T-helper 1 cell treated with Interleukin-12 subunit alpha and Interleukin-12 subunit beta and Interleukin-4 antibody, amounts not matched to agents 30 ng/mL and 1 ng/mL, for 36 hours (primary cell): ENCODE measurements at regions not wholly inside any gene's neighbourhood (a gene's known extent, or its start where the extent isn't known, plus 50 kb on each side); places are given as distances from the start of the nearest gene placed in this dataset.

ENCODE experiments used
- intact Hi-C: fragments of 100-400 bp; cut with micrococcal nuclease; formaldehyde crosslinking; loops from one replicate; pipeline ENCODE4 v1.15.1; 2024

DNA sequence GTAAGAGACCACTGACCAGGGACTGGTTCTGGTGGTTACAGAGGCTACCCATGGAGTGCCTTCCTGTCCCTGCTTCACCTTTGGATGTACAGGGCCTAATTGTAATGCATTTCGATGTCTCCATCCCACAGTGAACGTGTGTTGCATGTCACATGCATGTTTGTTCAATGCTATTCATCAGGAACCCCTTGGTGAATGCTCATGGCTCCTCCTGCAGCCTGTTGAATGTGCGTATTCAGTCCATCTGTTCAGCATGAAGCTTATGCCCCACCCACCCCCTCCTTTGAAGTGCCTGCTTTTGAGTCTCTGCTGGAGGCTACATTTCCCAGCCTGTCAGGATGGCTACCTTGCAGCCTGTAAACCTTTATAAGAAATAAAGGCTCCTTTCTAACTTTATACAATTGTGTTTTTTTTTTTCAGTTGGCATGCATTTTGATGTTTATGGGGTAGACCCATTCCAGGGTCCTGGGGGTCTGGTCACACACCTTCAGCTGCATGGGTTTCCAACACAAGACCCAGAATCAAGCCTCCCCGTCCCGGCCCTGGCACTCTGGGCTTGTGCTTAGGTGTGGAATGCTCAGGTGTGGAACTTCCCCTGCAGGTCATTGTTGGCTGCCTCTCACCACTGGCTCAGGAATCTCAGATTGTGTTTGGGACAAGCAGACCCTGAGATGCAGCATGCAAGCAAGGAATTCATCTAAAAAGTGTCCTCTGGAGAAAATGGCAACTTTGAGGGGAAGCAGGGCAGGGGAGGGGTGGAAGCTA is 238.8 kb upstream of the HDAC4 start:
- intact Hi-C loops, result no loop called here

DNA sequence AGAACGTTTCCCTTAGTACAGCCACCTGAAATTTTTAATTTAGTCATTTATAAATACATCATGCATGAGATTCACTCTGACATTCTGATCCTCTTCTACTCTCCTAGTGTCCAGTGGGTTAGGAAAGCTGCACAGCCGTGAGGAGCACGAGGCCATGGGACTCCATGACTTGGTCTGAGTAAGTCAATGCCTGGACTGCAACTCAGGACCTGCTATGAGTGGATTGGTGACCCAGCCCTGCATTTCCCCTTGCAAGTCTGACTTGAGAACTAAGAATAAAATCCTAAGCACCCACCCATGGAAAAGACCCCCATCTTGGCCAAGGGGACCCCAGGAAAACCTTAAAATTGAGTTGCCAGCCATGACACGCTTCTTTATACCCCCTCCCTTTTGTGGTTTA is 237.6 kb upstream of the HDAC4 start:
- intact Hi-C loops, result no loop called here

DNA sequence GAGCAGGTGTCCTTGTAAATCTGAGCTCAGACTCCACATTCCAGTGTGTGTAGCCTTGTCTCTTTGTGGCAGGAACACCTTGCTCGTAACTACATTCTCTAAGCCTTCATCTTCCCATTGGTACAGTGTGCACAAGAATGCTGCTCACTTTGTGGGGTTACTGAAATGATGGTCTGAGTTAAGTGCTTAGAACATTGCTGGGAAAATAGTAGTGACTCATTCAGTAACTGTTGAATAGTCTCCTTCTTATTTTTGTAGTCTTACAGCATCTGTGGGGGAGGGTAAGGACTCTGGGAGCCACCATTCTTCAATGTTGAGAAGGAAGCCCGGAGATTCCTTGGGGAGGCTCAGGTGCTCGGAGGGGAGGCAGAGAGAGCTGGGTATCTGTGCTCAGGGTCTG is 236.0 kb upstream of the HDAC4 start:
- intact Hi-C loops, result no loop called here

DNA sequence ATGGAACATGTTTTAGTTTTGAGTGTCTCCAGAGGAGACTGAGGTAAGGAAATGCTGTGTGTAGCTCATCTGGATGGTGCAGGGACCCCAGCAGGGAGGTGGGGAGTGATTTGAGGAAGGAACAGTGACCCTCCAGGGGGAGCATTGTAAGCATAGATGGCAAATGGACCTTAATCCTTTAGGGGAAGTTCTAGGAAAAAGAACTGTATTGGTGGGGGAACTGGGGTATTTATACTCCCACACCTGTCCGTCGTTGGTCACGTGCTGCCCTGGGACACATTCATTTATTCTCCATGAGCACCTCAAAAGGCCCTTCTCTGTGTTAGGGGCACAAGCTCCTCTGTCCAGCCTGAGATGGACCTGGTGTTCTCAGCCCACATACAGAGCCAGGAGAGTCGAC is 233.9 kb upstream of the HDAC4 start:
- intact Hi-C loops, result no loop called here

DNA sequence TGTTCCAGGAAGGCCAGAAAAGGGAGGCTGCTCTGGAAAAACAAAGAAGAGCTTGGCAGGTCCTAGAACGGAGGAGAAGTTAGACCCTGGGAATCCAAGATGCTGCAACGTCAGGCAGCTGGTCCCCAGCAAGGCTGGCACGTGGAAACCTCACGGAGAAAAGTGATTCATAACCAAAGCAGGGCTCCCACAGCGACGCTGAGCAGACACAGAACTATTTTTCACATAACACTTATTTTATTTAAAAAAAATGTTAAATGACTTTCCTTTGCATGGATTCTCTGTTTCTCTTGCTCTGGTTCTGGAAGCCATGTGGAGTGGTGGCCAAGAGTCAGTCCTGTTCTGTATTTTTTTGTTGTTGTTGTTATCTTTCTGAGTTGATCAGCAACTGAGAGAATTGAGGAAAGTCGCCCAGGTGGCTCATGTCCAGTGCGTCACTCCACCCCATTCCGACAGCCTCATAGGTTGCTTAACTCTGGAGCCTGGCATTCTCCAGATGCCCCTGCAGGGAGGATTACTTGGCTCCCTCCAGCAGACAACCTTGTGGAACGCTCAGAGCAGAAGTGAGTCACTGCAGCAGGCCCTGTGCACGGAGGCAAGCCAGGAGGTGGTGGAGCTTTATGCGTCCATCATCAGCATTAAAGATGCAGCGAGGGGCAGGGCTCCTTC is 229.9 kb upstream of the HDAC4 start:
- intact Hi-C loops, result no loop called here

DNA sequence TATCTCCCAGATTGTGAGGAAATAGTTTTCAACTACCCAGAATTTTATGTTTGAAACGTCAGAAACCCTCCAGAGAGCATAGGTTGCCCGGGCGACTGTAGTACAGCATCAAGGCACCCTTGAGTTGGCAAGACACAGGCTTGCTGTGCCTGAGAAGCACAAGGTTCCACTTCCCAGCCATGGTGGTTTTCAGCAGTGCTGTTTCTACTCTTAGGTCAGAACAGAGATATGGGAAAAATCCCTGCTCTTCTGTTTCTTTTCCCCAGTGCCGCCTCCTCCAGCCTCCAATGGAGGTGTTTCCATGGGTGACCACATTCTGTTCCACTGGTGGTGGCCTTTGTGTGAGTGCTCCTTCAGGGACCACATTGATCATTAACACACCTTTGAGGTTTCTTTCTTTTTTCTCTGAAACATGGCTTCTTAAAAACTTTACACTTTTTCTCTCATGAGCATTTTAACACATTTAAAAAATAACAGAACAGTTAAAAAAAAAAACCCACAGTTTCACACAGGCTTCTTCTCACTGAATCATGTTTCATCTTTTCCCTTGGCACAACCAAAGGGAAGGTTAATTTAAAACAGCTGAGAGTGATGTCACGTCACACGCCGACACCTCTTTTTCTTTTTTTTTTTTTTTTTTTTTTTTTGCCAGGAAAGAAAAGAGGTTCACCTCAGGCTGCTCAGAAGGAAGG is 229.3 kb upstream of the HDAC4 start:
- intact Hi-C loops, result no loop called here

DNA sequence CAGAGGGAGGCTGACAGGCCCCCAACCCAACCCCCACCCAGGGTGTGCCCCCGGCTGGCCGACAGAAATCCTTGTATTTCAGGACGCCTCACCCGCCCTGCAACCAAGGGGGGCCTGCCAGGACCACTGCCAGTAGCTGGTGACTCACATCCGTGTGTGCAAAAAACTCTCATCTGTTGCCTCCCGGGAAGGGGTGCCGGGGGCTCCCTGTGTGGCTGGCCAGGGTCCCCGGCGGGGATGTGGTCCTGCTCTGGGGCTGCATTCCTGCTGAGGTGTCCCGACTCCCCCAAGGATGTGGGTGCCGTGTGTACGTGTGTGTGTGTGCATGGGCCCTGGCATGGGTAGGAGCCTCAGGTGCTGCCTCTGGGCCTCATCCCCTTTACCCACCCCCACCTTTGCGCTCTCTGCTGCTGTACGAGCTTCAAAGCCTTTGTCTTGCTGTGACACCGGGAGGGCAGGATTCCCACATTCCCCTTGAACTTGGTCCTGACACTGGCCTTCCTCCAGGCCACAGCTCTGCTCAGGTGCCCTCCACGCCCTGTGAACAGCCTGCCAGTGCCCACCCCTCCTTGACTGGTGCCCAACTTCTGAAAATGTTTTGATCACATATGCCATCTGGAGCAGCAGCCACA is 226.3 kb upstream of the HDAC4 start:
- intact Hi-C loops, result no loop called here

DNA sequence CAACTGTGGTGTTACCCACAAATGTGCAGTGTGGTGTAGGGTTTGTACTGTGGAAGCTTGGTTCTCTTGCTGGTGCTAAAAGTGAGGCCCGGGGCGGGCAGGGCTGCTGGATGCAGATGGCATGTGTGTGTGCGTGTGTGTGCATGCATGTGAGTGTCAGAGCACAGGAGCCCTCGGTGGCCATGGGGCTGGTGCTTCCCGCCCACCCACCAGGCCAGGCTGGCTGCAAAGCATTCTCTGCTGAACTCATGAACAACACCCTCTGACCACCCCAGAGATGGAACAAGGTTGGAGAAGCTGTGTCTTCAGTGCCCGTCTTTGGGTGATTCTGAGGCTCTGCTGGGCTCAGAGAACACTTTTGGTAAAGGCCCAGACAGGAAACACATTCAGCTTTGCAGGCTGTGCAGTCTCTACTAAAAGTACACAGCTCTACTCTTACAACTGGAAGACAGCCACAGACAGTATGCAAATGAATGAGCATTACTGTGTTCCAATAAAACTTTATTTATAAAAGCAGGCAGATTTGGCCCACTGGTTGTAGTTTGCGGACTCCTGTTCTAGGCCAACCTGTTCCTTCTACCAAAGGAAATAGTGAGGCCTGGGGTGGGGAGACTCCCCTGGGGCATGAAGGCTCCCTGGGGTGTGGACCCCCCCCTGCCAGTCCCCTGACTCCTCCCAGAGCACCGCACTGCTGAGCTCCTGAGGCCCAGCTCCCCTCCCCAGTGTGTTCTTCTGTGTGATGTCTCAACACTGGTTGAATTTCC is 225.3 kb upstream of the HDAC4 start:
- intact Hi-C loops, result no loop called here

DNA sequence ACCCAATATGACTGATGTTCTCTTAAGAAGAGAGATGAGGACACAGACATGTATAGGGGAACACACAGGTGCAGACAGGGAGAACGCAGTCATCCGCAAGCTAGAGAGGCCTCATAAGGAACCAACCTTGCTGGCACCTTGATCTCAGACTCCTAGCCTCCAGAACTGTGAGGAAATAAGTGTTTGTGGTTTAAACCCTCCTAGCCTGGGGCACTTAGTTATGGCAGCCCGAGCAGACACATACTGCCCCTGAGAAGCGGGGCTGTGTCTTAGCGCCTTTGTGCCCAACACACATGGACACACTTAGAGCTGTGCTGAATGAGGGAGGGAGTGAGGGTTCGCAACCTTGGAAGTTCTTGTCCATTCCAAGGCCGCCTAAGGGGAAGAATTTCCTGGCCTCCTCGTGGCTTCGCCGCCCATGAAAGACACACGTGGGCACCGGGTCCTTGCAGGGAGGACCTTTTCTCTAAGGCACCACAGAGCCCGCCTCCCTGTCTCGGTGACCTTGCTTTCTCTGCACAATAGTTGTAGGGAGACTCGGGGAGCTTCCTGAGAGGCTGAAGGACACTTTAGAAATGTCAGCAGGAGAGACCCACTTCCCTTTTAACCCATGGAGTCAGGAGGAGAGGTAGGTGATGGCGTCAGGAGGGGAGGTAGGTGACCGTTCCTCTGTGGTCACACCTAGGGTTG is 224.5 kb upstream of the HDAC4 start:
- intact Hi-C loops, result no loop called here

DNA sequence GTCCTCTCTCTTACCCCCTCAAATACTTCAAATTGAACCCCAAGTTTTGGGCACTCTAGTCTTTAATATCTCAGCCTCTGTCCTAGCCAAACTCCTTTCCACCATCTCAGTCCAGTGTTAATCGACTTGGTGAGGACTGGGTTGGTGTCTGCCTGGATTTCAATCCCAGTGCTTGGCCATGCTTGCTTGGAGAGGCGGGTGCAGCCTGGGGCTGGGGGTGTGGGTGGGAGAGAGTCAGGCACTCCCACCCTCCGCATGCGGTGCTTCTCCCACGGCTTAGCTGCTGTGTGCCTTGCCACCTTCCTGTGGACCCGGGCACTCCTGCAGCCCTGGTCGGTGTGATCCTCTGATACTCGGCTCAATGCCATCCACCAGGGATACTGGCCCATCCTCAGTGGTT is 220.8 kb upstream of the HDAC4 start:
- intact Hi-C loops, result no loop called here

DNA sequence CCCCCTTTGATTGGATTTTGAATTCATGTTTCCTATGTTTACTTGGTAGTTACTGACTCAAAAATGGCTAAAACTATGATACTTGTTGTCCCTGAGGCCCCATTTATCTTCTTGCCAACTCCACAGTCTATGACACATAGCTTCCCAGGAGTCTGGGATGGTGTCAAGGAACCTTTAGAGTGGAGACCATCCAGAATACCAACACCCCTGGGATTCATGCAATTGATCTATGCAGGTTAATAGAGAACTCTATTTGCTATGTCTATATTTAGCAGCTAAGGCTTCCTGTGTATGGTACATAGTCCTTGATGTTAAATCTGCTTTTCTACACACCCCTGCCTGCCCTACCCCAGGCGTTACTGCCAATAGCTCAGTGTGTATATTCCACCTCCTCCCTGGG is 218.5 kb upstream of the HDAC4 start:
- intact Hi-C loops, result no loop called here

DNA sequence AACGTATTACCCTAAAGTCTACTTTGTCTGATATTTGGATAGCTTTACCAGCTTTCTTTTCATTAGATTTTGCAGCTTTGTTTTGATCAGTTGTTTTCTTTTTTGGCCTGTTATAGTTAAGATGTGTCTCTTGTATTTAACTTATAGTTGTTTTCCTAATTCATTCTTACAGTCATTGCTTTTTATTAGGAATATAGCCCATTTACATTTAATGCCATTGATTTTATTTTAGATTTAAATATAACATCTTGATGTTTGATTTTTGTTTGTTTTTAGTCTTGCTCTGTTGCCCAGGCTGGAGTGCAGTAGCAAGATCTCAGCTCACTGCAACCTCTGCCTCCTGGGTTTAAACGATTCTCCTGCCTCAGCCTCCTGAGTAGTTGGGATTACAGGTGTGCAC is 215.9 kb upstream of the HDAC4 start:
- intact Hi-C loops, result no loop called here

DNA sequence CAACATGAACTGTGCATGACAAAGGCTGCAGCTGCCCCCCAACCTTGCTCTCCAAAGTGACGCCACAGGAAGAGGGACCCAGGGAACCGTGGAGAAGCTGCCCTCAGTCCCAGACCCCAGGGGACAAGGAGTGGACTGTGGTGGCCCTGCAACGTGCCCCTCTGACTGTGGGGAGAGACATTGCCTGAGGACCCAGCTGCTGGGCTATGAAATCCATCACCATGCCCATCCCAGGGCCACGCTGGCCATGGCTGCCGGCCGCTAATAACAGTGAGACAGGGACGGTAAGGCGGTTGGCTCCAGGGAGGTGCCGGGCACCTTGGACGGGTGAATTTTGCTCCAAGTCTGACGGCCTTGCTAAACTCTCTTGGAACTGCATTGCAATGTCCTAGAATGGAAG is 211.3 kb upstream of the HDAC4 start:
- intact Hi-C loops, result no loop called here

DNA sequence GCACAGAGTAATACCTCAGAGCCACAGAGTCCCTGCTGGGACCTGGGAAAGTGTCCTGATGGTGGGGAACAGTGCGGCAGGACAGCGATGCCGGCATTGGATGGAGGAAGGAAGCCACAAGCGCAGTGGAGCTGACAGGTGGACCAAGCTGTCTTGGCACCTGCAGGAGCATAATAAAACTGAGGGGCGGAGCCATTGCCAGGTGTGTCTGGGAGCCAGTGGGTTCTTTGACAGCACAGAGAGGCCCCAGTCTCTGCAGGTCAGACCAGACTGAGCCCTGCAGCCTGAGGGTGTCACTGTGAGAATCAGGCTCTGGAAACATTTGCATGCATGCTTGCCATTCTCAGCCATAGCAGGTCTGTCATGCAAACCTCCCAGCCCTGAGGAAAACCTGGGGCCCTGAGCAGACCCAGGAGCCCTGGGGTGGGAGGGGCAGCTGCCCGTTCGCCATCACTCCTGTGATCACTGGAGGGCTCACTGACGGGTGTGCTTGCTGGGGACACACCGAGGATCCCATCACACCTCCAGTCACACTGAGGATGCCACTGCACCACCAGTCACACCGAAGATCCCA is 210.5 kb upstream of the HDAC4 start:
- intact Hi-C loops, result no loop called here

DNA sequence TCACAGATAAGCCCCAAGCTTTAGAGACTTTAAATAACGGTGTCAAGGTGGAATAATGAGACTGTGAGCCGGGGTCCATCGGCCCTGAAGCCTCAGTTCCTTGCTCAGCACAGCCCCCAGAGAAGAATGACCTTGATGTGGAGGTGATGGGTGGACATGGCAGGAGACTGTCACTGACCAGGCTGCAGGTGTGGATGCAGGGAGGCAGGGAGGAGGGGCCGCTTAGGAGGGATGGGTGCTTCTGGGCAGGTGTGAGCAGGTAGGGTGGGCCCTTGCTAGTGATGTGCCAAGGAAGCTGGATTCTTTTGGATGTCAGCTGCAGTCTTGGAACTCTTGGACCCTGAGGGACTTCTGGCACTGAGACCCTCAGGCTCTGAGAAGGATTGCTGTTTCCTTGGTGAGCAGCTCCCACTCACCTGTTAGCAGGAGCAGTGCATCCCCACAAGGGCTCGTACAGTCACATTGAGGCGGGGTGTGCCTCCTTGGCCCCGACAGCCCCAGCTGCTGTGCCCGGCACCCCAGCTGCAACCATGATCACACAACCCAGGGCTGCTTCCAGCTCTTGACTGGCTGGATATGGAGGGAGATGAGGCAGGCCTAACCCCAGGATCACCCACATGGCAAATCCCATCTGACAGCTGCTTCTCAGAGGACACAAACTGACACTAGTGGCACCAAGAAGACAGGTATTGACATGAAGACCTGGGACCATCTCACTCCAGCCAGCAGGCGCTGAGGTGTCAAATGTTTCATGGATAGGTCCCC is 209.8 kb upstream of the HDAC4 start:
- intact Hi-C loops, result no loop called here

DNA sequence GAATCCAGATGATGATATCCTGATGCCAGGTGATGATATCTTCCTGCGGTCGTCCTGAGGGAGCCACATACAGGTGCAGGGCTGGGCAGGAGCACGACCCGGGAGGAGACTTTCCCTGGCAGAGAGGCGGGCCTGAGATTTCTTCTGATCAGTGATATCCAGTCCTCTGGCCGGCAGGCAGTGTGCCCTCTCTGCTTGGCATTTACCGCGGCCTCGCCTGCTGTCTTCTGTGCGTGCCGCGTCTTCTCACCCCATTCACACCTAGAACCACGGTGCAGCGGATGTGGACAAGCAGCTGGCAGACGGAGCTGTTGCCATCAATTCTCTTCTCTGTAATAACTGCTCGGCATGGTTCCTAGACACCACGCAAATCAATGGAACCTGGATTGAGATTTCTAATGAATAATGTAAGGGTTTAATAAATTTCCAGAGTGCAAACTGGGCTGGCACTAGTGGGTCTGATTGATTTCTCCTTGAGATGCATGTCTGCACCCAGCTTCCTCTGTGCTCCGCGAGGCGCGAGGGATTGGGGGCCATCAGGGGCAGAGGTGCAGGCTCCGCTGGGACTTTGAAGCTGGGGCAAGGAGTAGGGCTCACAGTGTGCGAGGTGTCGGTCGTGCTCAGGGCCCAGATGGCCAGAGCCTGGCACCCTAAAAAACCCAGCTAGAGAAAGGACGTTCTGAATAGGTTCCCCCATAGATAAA is 208.9 kb upstream of the HDAC4 start:
- intact Hi-C loops, result no loop called here

DNA sequence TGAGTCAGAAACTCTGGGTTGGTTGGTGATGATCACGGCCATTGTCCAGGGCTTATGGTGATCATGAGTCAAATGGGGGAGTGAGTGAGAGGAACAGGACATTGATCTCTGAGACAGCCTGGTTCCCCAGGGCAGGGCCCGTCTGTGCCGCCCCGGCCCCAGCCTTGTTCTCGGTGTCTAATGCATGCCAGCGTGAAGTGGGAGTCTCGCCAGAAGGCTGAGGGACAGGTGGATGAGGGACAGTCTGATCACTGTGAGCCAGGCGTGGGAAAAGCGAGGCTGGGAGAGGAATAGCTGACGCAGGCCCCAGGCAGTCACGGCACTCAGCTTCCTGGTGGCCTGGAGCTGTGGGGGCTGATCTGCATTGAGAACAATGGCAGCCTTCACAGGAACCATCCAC is 208.3 kb upstream of the HDAC4 start:
- intact Hi-C loops, result no loop called here

DNA sequence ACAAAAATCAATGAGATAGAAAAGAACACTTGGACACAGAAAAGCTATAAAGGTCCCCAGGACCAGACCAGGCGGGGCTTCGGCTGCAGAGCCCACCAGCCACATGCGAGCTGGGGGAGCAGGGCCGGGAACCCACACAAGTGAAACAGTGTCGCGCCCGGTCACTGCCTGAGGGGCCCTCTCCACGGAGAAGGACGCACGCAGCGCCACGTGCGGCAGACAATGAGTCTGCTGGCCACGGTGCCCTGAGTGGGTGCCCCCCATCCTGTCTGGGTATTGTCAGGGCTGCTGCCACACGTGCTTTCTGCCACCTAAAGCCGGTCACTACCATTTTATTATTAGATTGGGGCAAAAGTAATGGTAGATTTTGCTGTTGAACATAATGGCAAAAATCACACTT is 207.9 kb upstream of the HDAC4 start:
- intact Hi-C loops, result no loop called here

DNA sequence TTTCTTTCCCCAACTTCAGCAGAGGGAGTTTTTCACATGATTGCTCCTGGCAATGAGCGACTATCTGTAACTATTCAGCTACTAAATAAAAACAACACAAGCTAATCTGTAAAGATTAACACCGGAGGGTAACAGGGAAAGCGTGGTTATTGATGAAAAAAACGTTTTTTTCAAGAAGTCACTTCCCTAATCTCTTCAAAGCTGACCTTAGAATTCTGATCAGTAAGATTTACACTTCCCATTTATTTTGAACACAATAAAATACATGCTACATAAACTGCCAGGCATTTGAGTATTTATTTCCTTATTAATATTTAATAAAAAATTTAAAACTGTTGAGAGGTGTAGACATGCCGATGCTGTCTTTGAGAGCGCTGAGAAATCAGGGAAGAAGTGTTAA is 207.4 kb upstream of the HDAC4 start:
- intact Hi-C loops, result no loop called here
